ENCODE measurements at regions not wholly inside any gene's neighbourhood (a gene's known extent, or its start where the extent isn't known, plus 50 kb on each side); places are given as distances from the start of the nearest gene placed in this dataset.

- no peak for DNase-seq (ENCODE audit: low spot score)
These were observed 256.7 kb upstream of the SETBP1 start for GRCh38 chr18:44423814-44424644.

- DNase-seq (ENCODE audit: low spot score) = no peak
These were observed 256.0 kb upstream of the SETBP1 start for GRCh38 chr18:44424645-44425035.

- no peak for DNase-seq (ENCODE audit: low spot score)
These were observed 255.5 kb upstream of the SETBP1 start for GRCh38 chr18:44425161-44425560.

- DNase-seq (ENCODE audit: low spot score) = no peak
These were observed 243.1 kb upstream of the SETBP1 start for GRCh38 chr18:44437603-44438002.

- DNase-seq (ENCODE audit: low spot score) = no peak
These were observed 230.5 kb upstream of the SETBP1 start for GRCh38 chr18:44450226-44450625.

- DNase-seq (ENCODE audit: low spot score) = no peak
These were observed 228.3 kb upstream of the SETBP1 start for GRCh38 chr18:44452346-44452745.

- DNase-seq (ENCODE audit: low spot score) = no peak
These were observed 227.2 kb upstream of the SETBP1 start for GRCh38 chr18:44453505-44453904.

- no peak for DNase-seq (ENCODE audit: low spot score)
These were observed 221.9 kb upstream of the SETBP1 start for GRCh38 chr18:44458777-44459176.

- no peak for DNase-seq (ENCODE audit: low spot score)
These were observed 216.1 kb upstream of the SETBP1 start for GRCh38 chr18:44464398-44465180.

- DNase-seq (ENCODE audit: low spot score) = no peak
These were observed 215.3 kb upstream of the SETBP1 start for GRCh38 chr18:44465381-44465841.

GRCh38 chr18:44466997-44467396 lies 213.7 kb upstream of the SETBP1 start:
- DNase-seq (ENCODE audit: low spot score) = no peak

- DNase-seq (ENCODE audit: low spot score) = no peak
These were observed 213.0 kb upstream of the SETBP1 start for GRCh38 chr18:44467718-44468117.

- DNase-seq (ENCODE audit: low spot score) = no peak
These were observed 207.2 kb upstream of the SETBP1 start for GRCh38 chr18:44473394-44474066.

- DNase-seq (ENCODE audit: low spot score) = no peak
These were observed 206.6 kb upstream of the SETBP1 start for GRCh38 chr18:44474067-44474411.

GRCh38 chr18:44474591-44474990 lies 206.1 kb upstream of the SETBP1 start:
- no peak for DNase-seq (ENCODE audit: low spot score)

- no peak for DNase-seq (ENCODE audit: low spot score)
These were observed 197.9 kb upstream of the SETBP1 start for GRCh38 chr18:44482761-44483160.

GRCh38 chr18:44495151-44495550 lies 185.5 kb upstream of the SETBP1 start:
- DNase-seq (ENCODE audit: low spot score) = no peak

GRCh38 chr18:44497311-44497710 lies 183.4 kb upstream of the SETBP1 start:
- no peak for DNase-seq (ENCODE audit: low spot score)

- no peak for DNase-seq (ENCODE audit: low spot score)
These were observed 182.8 kb upstream of the SETBP1 start for GRCh38 chr18:44497757-44498490.

- no peak for DNase-seq (ENCODE audit: low spot score)
These were observed 179.7 kb upstream of the SETBP1 start for GRCh38 chr18:44500808-44501610.

GRCh38 chr18:44502221-44502620 lies 178.5 kb upstream of the SETBP1 start:
- DNase-seq (ENCODE audit: low spot score) = no peak

Measured in ecto neural progenitor cell (in vitro differentiated cells).